Neural cell (in vitro differentiated cells): ENCODE measurements at regions not wholly inside any gene's neighbourhood (a gene's known extent, or its start where the extent isn't known, plus 50 kb on each side); places are given as distances from the start of the nearest gene placed in this dataset.

Source experiments
- H2AFZ ChIP-seq: fragments of 200-600, 300-800 bp; sonication (generic), shearing (Covaris generic); 2 replicates; pipeline ENCODE4 v1.6.0; 2014; ENCODE audit warnings: low read depth, mild to moderate bottlenecking, antibody characterized with exemption, low read length, moderate library complexity
- H3F3A ChIP-seq: fragments of 200-600 bp; shearing (Covaris generic); 2 replicates; pipeline ENCODE4 v1.6.1; 2016; ENCODE audit warnings: mild to moderate bottlenecking, moderate library complexity, mixed read lengths, antibody characterized with exemption, low read length; ENCODE audit not compliant: insufficient read depth, poor library complexity, severe bottlenecking
- H3K27ac ChIP-seq: fragments of 200-600, 300-800 bp; sonication (generic), shearing (Covaris generic); 2 replicates; pipeline ENCODE4 v1.5.1; 2014; ENCODE audit warnings: mild to moderate bottlenecking, low read length, moderate library complexity
- H3K27me3 ChIP-seq: fragments of 300-800, 200-600 bp; sonication (generic), shearing (Covaris generic); 2 replicates; pipeline ENCODE4 v1.6.0; 2014; ENCODE audit warnings: mild to moderate bottlenecking, low read depth, low read length, moderate library complexity; ENCODE audit not compliant: insufficient read depth
- H3K36me3 ChIP-seq: fragments of 300-800, 200-600 bp; sonication (generic), shearing (Covaris generic); 2 replicates; pipeline ENCODE4 v1.5.1; 2014; ENCODE audit warnings: mild to moderate bottlenecking, antibody characterized with exemption, low read length, moderate library complexity; ENCODE audit not compliant: insufficient read depth
- H3K4me2 ChIP-seq: fragments of 300-800, 200-600 bp; sonication (generic), shearing (Covaris generic); 2 replicates; pipeline ENCODE4 v1.6.0; 2014; ENCODE audit warnings: mild to moderate bottlenecking, low read length
- H3K4me3 ChIP-seq: fragments of 300-800, 200-600 bp; sonication (generic), shearing (Covaris generic); 2 replicates; pipeline ENCODE4 v1.5.1; 2014; ENCODE audit warnings: mild to moderate bottlenecking, low read length, moderate library complexity
- H3K79me2 ChIP-seq: fragments of 200-600 bp; shearing (Covaris generic); replicated peaks from 2 replicates; pipeline ENCODE4 v1.6.0; 2014; ENCODE audit warnings: mild to moderate bottlenecking, low read length, moderate library complexity; ENCODE audit not compliant: insufficient read depth
- H3K9ac ChIP-seq: fragments of 300-800, 200-600 bp; sonication (generic), shearing (Covaris generic); 2 replicates; pipeline ENCODE4 v1.6.1; 2016; ENCODE audit warnings: mild to moderate bottlenecking, low read length, mixed read lengths
- H3K9me2 ChIP-seq: fragments of 200-600 bp; shearing (Covaris generic); 2 replicates; pipeline ENCODE4 v1.6.1; 2016; ENCODE audit warnings: mild to moderate bottlenecking, low read length, mixed read lengths; ENCODE audit not compliant: insufficient read depth
- H3K9me3 ChIP-seq: fragments of 200-600, 300-800 bp; sonication (generic), shearing (Covaris generic); 2 replicates; pipeline ENCODE4 v1.6.1; 2016; ENCODE audit warnings: mild to moderate bottlenecking, mixed run types, low read length, moderate library complexity, mixed read lengths
- H4K20me1 ChIP-seq: fragments of 200-600 bp; shearing (Covaris generic); 2 replicates; pipeline ENCODE4 v1.6.1; 2016; ENCODE audit warnings: mild to moderate bottlenecking, mixed run types; ENCODE audit not compliant: insufficient read depth
- CTCF ChIP-seq: fragments of 450-650 bp; IDR thresholded peaks from 2 replicates; pipeline ENCODE4 v1.5.1; 2014; ENCODE audit warnings: antibody characterized with exemption, mild to moderate bottlenecking, moderate library complexity; ENCODE audit not compliant: poor library complexity, severe bottlenecking
- EP300 ChIP-seq: fragments of 450-650 bp; conservative IDR thresholded peaks from 2 replicates; pipeline ENCODE4 v1.6.1; 2014; ENCODE audit warnings: antibody characterized with exemption, mild to moderate bottlenecking, moderate library complexity; ENCODE audit not compliant: poor library complexity, severe bottlenecking
- EZH2 ChIP-seq: fragments of 200-600, 300-800 bp; shearing (Covaris generic), sonication (generic); IDR thresholded peaks from 2 replicates; pipeline ENCODE4 v1.6.1; 2014; ENCODE audit warnings: antibody characterized with exemption, low read length, borderline replicate concordance, mild to moderate bottlenecking; ENCODE audit not compliant: insufficient read depth, poor library complexity, severe bottlenecking
- MXI1 ChIP-seq: fragments of 450-650 bp; conservative IDR thresholded peaks from 2 replicates; pipeline ENCODE4 v1.6.1; 2014; ENCODE audit warnings: antibody characterized with exemption, mild to moderate bottlenecking; ENCODE audit not compliant: poor library complexity, severe bottlenecking
- POLR2AphosphoS5 ChIP-seq: IDR thresholded peaks from 2 replicates; pipeline ENCODE4 v1.6.1; 2012
- RAD21 ChIP-seq: fragments of 450-650 bp; conservative IDR thresholded peaks from 2 replicates; pipeline ENCODE4 v1.6.1; 2014; ENCODE audit warnings: antibody characterized with exemption, mild to moderate bottlenecking, moderate library complexity
- REST ChIP-seq: IDR thresholded peaks from 2 replicates; pipeline ENCODE4 v1.6.1; 2012; ENCODE audit warnings: borderline replicate concordance
- SMC3 ChIP-seq: fragments of 450-650 bp; conservative IDR thresholded peaks from 2 replicates; pipeline ENCODE4 v1.6.1; 2014; ENCODE audit warnings: antibody characterized with exemption, mild to moderate bottlenecking, moderate library complexity; ENCODE audit not compliant: poor library complexity
- TAF1 ChIP-seq: IDR thresholded peaks from 2 replicates; pipeline ENCODE4 v1.6.1; 2012; ENCODE audit warnings: low read depth

GRCh38 chr6:71157345-71157744 is 131.3 kb upstream of the OGFRL1 start:
- H3K27ac ChIP-seq = no peak overlapping the region
- no peak overlapping the region for H3K4me2 ChIP-seq
- no peaks in the 10 kb centered on the region for H3K79me2 ChIP-seq
- no peaks in the 10 kb centered on the region for H3K36me3 ChIP-seq
- H2AFZ ChIP-seq = no peak overlapping the region
- H3K4me3 ChIP-seq = no peak overlapping the region
- H3F3A ChIP-seq = no peaks in the 10 kb centered on the region
- no peak for TF ChIP-seq SMC3
- no peak overlapping the region for H3K9ac ChIP-seq
- no peaks in the 10 kb centered on the region for H3K9me2 ChIP-seq
- H4K20me1 ChIP-seq = no peaks in the 10 kb centered on the region
- no peaks in the 10 kb centered on the region for H3K27me3 ChIP-seq
- H3K9me3 ChIP-seq = no peaks in the 10 kb centered on the region

GRCh38 chr6:71164890-71165289 is 123.7 kb upstream of the OGFRL1 start:
- TF ChIP-seq RAD21 (no peak), SMC3 (no peak), POLR2AphosphoS5 (no peak), MXI1 (no peak), EZH2 (no peak), EP300 (no peak), REST (no peak), CTCF (no peak), TAF1 (no peak)
- no peak overlapping the region for H3K4me3 ChIP-seq
- H3K79me2 ChIP-seq = no peaks in the 10 kb centered on the region
- no peak overlapping the region for H3K27ac ChIP-seq
- no peaks in the 10 kb centered on the region for H3F3A ChIP-seq
- H2AFZ ChIP-seq = no peak overlapping the region
- no peak overlapping the region for H3K9ac ChIP-seq
- no peaks in the 10 kb centered on the region for H3K27me3 ChIP-seq
- no peaks in the 10 kb centered on the region for H4K20me1 ChIP-seq
- H3K9me2 ChIP-seq = no peaks in the 10 kb centered on the region
- H3K36me3 ChIP-seq = no peaks in the 10 kb centered on the region
- H3K9me3 ChIP-seq = no peaks in the 10 kb centered on the region
- H3K4me2 ChIP-seq = no peak overlapping the region

GRCh38 chr6:71168233-71168765 is 120.3 kb upstream of the OGFRL1 start:
- Histone ChIP-seq H3K36me3 (no peaks in the 10 kb centered on the region), H3F3A (no peaks in the 10 kb centered on the region), H4K20me1 (no peaks in the 10 kb centered on the region), H3K4me2 (no peak overlapping the region), H3K9ac (no peak overlapping the region), H3K79me2 (no peaks in the 10 kb centered on the region), H3K4me3 (no peak overlapping the region), H3K27me3 (no peaks in the 10 kb centered on the region), H3K27ac (no peak overlapping the region), H3K9me3 (no peaks in the 10 kb centered on the region), H3K9me2 (no peaks in the 10 kb centered on the region), H2AFZ (no peak overlapping the region)
- TF ChIP-seq RAD21 = no peak
- TF ChIP-seq SMC3 = no peak
- no peak for TF ChIP-seq REST
- TF ChIP-seq EP300 = no peak
- TF ChIP-seq MXI1 = no peak
- TF ChIP-seq TAF1 = no peak
- no peak for TF ChIP-seq EZH2
- TF ChIP-seq POLR2AphosphoS5 = no peak
- no peak for TF ChIP-seq CTCF
